ENCODE measurements at regions not wholly inside any gene's neighbourhood (a gene's known extent, or its start where the extent isn't known, plus 50 kb on each side); places are given as distances from the start of the nearest gene placed in this dataset.

GRCh38 chr11:23006730-23007129 is 146.5 kb upstream of the CCDC179 start:
- Histone ChIP-seq H3K14ac (ENCODE audit: low read length in 2 of 2) (no peak overlapping the region), H3K27ac (ENCODE audit: low read length, poor library complexity, severe bottlenecking) (no peak overlapping the region), H3K18ac (ENCODE audit: low read depth in 1 of 2, low read length in 2 of 2) (no peak overlapping the region), H3K4ac (ENCODE audit: low read depth in 1 of 2, low read length in 2 of 2) (no peak overlapping the region), H3K23ac (ENCODE audit: low read length in 2 of 2) (no peak overlapping the region), H2BK120ac (ENCODE audit: low read depth, low read length) (no peak overlapping the region), H3K79me1 (replicated peaks; ENCODE audit: low read length, poor library complexity, severe bottlenecking) (no peaks in the 10 kb centered on the region), H2BK12ac (ENCODE audit: low read length in 2 of 2) (no peak overlapping the region), H4K91ac (ENCODE audit: low read length) (no peak overlapping the region), H2BK15ac (ENCODE audit: low read depth, poor library complexity, severe bottlenecking) (no peak overlapping the region), H3K4me2 (ENCODE audit: low read length, poor library complexity, severe bottlenecking) (no peak overlapping the region), H4K8ac (ENCODE audit: low read length) (no peak overlapping the region), H2AFZ (ENCODE audit: low read depth, low read length) (no peak overlapping the region), H2AK5ac (ENCODE audit: low read length, severe bottlenecking) (no peak overlapping the region), H3K27me3 (ENCODE audit: control insufficient read depth in 1 of 2, insufficient read depth in 1 of 2, low read length in 2 of 2) (no peaks in the 10 kb centered on the region), H3K9ac (ENCODE audit: low read length) (no peak overlapping the region), H3K4me3 (ENCODE audit: insufficient read depth in 1 of 2, low read depth in 1 of 2, low read length in 2 of 2) (no peak overlapping the region), H3K9me3 (ENCODE audit: control insufficient read depth, low read length) (peaks cover 12% of the 10 kb centered on the region), H2BK5ac (ENCODE audit: low read depth, low read length, poor library complexity, severe bottlenecking) (no peak overlapping the region), H3K36me3 (ENCODE audit: control insufficient read depth in 1 of 2, insufficient read depth in 2 of 2, low read depth in 1 of 2, low read length in 2 of 2) (no peaks in the 10 kb centered on the region), H3K4me1 (ENCODE audit: control insufficient read depth, insufficient read depth, low read depth, low read length) (no peaks in the 10 kb centered on the region)
- WGBS, result 61% methylated on average over 2 of the region's 4 CpGs
- no peak for DNase-seq

DNA sequence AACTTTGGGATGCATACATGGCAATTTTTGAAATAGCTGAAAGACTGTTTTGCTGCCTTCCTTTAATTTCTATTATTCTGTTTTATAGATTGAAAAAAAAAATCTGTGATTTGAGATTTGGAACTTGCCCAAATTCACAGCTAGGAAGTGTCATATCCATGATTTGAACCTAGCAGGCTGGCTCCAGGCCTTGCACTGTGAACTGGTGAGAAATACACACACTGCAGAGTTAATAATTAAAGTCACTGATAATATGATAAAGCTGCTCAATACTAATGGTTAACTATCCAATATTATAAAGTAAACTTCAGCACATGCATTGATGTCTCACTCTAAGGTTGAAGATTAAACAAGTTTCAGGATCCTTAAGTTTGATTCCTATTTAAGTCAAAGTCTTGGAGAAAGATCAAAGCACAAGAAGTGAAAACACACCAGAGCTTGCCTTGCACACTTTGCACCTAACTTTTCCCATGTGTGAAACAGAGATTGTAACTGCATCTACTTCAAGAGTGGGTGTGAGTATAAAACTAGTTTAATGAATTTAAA is 150.6 kb upstream of the CCDC179 start:
- Histone ChIP-seq H3K4me3 (ENCODE audit: insufficient read depth in 1 of 2, low read depth in 1 of 2, low read length in 2 of 2) (no peak overlapping the region), H2BK120ac (ENCODE audit: low read depth, low read length) (no peak overlapping the region), H2BK12ac (ENCODE audit: low read length in 2 of 2) (no peak overlapping the region), H2BK15ac (ENCODE audit: low read depth, poor library complexity, severe bottlenecking) (no peak overlapping the region), H3K14ac (ENCODE audit: low read length in 2 of 2) (no peak overlapping the region), H3K4me2 (ENCODE audit: low read length, poor library complexity, severe bottlenecking) (no peak overlapping the region), H3K27me3 (ENCODE audit: control insufficient read depth in 1 of 2, insufficient read depth in 1 of 2, low read length in 2 of 2) (no peaks in the 10 kb centered on the region), H3K4ac (ENCODE audit: low read depth in 1 of 2, low read length in 2 of 2) (no peak overlapping the region), H3K18ac (ENCODE audit: low read depth in 1 of 2, low read length in 2 of 2) (no peak overlapping the region), H3K9ac (ENCODE audit: low read length) (no peak overlapping the region), H2AFZ (ENCODE audit: low read depth, low read length) (no peak overlapping the region), H3K23ac (ENCODE audit: low read length in 2 of 2) (no peak overlapping the region), H3K4me1 (ENCODE audit: control insufficient read depth, insufficient read depth, low read depth, low read length) (no peaks in the 10 kb centered on the region), H3K27ac (ENCODE audit: low read length, poor library complexity, severe bottlenecking) (no peak overlapping the region), H4K91ac (ENCODE audit: low read length) (no peak overlapping the region), H3K79me1 (replicated peaks; ENCODE audit: low read length, poor library complexity, severe bottlenecking) (no peaks in the 10 kb centered on the region), H3K9me3 (ENCODE audit: control insufficient read depth, low read length) (no peaks in the 10 kb centered on the region), H2AK5ac (ENCODE audit: low read length, severe bottlenecking) (no peak overlapping the region), H2BK5ac (ENCODE audit: low read depth, low read length, poor library complexity, severe bottlenecking) (no peak overlapping the region), H3K36me3 (ENCODE audit: control insufficient read depth in 1 of 2, insufficient read depth in 2 of 2, low read depth in 1 of 2, low read length in 2 of 2) (no peaks in the 10 kb centered on the region), H4K8ac (ENCODE audit: low read length) (no peak overlapping the region)
- no peak for DNase-seq

DNA sequence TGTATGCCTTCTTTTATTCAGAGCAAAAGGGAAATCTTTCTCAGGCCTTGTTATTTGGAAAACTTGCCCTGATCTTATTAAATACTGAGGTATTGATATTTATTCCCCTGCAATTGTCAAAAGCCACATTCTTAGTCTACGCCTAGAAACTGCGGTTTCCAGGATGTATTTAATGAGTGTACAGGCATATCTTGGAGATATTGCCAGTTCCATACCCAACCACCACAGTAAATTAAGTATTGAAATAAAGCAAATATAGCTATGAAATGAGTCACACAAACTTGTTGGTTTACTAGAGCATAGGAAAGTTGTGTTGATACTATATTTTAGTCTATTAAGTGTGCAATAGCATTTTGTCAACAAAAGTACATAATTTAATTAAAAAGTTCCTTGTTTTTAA is 152.7 kb upstream of the CCDC179 start:
- Histone ChIP-seq H3K9me3 (ENCODE audit: control insufficient read depth, low read length) (no peaks in the 10 kb centered on the region), H3K14ac (ENCODE audit: low read length in 2 of 2) (no peak overlapping the region), H3K79me1 (replicated peaks; ENCODE audit: low read length, poor library complexity, severe bottlenecking) (no peaks in the 10 kb centered on the region), H3K4me1 (ENCODE audit: control insufficient read depth, insufficient read depth, low read depth, low read length) (no peaks in the 10 kb centered on the region), H3K4ac (ENCODE audit: low read depth in 1 of 2, low read length in 2 of 2) (no peak overlapping the region), H3K36me3 (ENCODE audit: control insufficient read depth in 1 of 2, insufficient read depth in 2 of 2, low read depth in 1 of 2, low read length in 2 of 2) (no peaks in the 10 kb centered on the region), H3K27ac (ENCODE audit: low read length, poor library complexity, severe bottlenecking) (no peak overlapping the region), H3K27me3 (ENCODE audit: control insufficient read depth in 1 of 2, insufficient read depth in 1 of 2, low read length in 2 of 2) (no peaks in the 10 kb centered on the region), H2BK12ac (ENCODE audit: low read length in 2 of 2) (no peak overlapping the region), H2AK5ac (ENCODE audit: low read length, severe bottlenecking) (no peak overlapping the region), H2BK15ac (ENCODE audit: low read depth, poor library complexity, severe bottlenecking) (no peak overlapping the region), H3K4me2 (ENCODE audit: low read length, poor library complexity, severe bottlenecking) (no peak overlapping the region), H4K91ac (ENCODE audit: low read length) (no peak overlapping the region), H4K8ac (ENCODE audit: low read length) (no peak overlapping the region), H3K23ac (ENCODE audit: low read length in 2 of 2) (no peak overlapping the region), H2BK5ac (ENCODE audit: low read depth, low read length, poor library complexity, severe bottlenecking) (no peak overlapping the region), H2BK120ac (ENCODE audit: low read depth, low read length) (no peak overlapping the region), H3K9ac (ENCODE audit: low read length) (no peak overlapping the region), H3K4me3 (ENCODE audit: insufficient read depth in 1 of 2, low read depth in 1 of 2, low read length in 2 of 2) (no peak overlapping the region), H2AFZ (ENCODE audit: low read depth, low read length) (no peak overlapping the region), H3K18ac (ENCODE audit: low read depth in 1 of 2, low read length in 2 of 2) (no peak overlapping the region)
- no peak for DNase-seq
- no CpG with 5 or more reads among the region's 2 CpGs for WGBS

DNA sequence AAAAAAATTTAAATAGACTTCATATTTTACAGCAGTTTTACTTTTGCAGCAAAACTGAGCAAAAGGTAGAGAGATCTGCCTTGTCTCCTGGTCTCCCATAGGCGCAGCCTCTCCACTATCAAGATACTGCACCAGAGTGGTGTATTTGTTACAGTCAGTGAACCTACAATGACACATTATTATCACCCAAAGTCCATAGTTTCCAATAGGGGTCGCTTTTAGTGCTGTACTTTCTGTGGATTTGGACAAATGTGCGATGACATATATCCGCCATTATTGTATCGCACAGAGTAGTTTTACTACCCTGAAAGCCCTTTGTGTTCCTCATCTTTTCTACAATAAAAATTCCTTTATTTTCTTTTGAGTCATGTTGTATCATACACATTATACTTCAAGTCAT is 153.2 kb upstream of the CCDC179 start:
- Histone ChIP-seq H4K8ac (ENCODE audit: low read length) (no peak overlapping the region), H2BK120ac (ENCODE audit: low read depth, low read length) (no peak overlapping the region), H3K36me3 (ENCODE audit: control insufficient read depth in 1 of 2, insufficient read depth in 2 of 2, low read depth in 1 of 2, low read length in 2 of 2) (no peaks in the 10 kb centered on the region), H2BK15ac (ENCODE audit: low read depth, poor library complexity, severe bottlenecking) (no peak overlapping the region), H3K9ac (ENCODE audit: low read length) (no peak overlapping the region), H2AFZ (ENCODE audit: low read depth, low read length) (no peak overlapping the region), H4K91ac (ENCODE audit: low read length) (no peak overlapping the region), H3K18ac (ENCODE audit: low read depth in 1 of 2, low read length in 2 of 2) (no peak overlapping the region), H2BK12ac (ENCODE audit: low read length in 2 of 2) (no peak overlapping the region), H3K79me1 (replicated peaks; ENCODE audit: low read length, poor library complexity, severe bottlenecking) (no peaks in the 10 kb centered on the region), H3K9me3 (ENCODE audit: control insufficient read depth, low read length) (no peaks in the 10 kb centered on the region), H3K27me3 (ENCODE audit: control insufficient read depth in 1 of 2, insufficient read depth in 1 of 2, low read length in 2 of 2) (no peaks in the 10 kb centered on the region), H3K23ac (ENCODE audit: low read length in 2 of 2) (no peak overlapping the region), H3K4me2 (ENCODE audit: low read length, poor library complexity, severe bottlenecking) (no peak overlapping the region), H2AK5ac (ENCODE audit: low read length, severe bottlenecking) (no peak overlapping the region), H2BK5ac (ENCODE audit: low read depth, low read length, poor library complexity, severe bottlenecking) (no peak overlapping the region), H3K14ac (ENCODE audit: low read length in 2 of 2) (no peak overlapping the region), H3K4me1 (ENCODE audit: control insufficient read depth, insufficient read depth, low read depth, low read length) (no peaks in the 10 kb centered on the region), H3K4me3 (ENCODE audit: insufficient read depth in 1 of 2, low read depth in 1 of 2, low read length in 2 of 2) (no peak overlapping the region), H3K27ac (ENCODE audit: low read length, poor library complexity, severe bottlenecking) (no peak overlapping the region), H3K4ac (ENCODE audit: low read depth in 1 of 2, low read length in 2 of 2) (no peak overlapping the region)
- no peak for DNase-seq
- 83% methylated on average over 5 of the region's 5 CpGs for WGBS
